ENCODE measurements at regions not wholly inside any gene's neighbourhood (a gene's known extent, or its start where the extent isn't known, plus 50 kb on each side); places are given as distances from the start of the nearest gene placed in this dataset.

- Histone ChIP-seq H3K4me3 (ENCODE audit: low read depth in 1 of 2, low read length in 2 of 2) (no peak overlapping the region), H3K27me3 (ENCODE audit: low read depth, low read length) (no peaks in the 10 kb centered on the region), H3K36me3 (ENCODE audit: control insufficient read depth in 1 of 2, insufficient read depth in 2 of 2, low read length in 2 of 2) (no peaks in the 10 kb centered on the region), H3K4me1 (ENCODE audit: control insufficient read depth in 1 of 2, insufficient read depth in 2 of 2, low read length in 2 of 2) (no peaks in the 10 kb centered on the region), H3K9me3 (ENCODE audit: control insufficient read depth in 1 of 2, low read length in 2 of 2) (no peaks in the 10 kb centered on the region), H3K27ac (ENCODE audit: low read length) (no peak overlapping the region)
Measured at GRCh38 chr11:112403432-112403831, 142.8 kb upstream of the PLET1 start.

GRCh38 chr11:112404112-112404511, 143.5 kb upstream of the PLET1 start:
- no peaks in the 10 kb centered on the region for H3K36me3 ChIP-seq (ENCODE audit: control insufficient read depth in 1 of 2, insufficient read depth in 2 of 2, low read length in 2 of 2)
- no peak overlapping the region for H3K4me3 ChIP-seq (ENCODE audit: low read depth in 1 of 2, low read length in 2 of 2)
- H3K9me3 ChIP-seq (ENCODE audit: control insufficient read depth in 1 of 2, low read length in 2 of 2), result no peaks in the 10 kb centered on the region
- no peaks in the 10 kb centered on the region for H3K4me1 ChIP-seq (ENCODE audit: control insufficient read depth in 1 of 2, insufficient read depth in 2 of 2, low read length in 2 of 2)
- no peak overlapping the region for H3K27ac ChIP-seq (ENCODE audit: low read length)
- no peaks in the 10 kb centered on the region for H3K27me3 ChIP-seq (ENCODE audit: low read depth, low read length)

DNA sequence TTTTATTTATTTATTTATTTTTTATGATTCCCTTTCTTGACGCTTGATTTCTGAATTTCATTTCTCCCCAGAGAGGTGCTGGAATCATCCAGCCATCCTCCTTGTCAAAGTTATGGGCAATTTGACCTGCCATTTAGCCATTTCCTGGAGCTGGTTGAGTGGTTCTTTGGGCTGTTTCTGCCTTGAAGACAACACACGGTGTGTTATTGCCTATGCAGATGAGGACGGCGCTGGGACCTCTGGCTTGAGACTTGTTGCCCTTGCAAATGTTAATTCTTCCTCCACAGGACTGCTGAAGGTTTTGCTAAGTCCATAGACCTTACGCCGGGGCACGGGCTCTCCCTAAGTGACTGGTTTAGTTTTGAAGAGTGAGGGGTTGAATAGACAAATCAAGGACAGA, 147.9 kb upstream of the PLET1 start:
- Histone ChIP-seq H3K27me3 (ENCODE audit: low read depth, low read length) (no peaks in the 10 kb centered on the region), H3K27ac (ENCODE audit: low read length) (no peak overlapping the region), H3K36me3 (ENCODE audit: control insufficient read depth in 1 of 2, insufficient read depth in 2 of 2, low read length in 2 of 2) (no peaks in the 10 kb centered on the region), H3K4me3 (ENCODE audit: low read depth in 1 of 2, low read length in 2 of 2) (no peak overlapping the region), H3K9me3 (ENCODE audit: control insufficient read depth in 1 of 2, low read length in 2 of 2) (no peaks in the 10 kb centered on the region), H3K4me1 (ENCODE audit: control insufficient read depth in 1 of 2, insufficient read depth in 2 of 2, low read length in 2 of 2) (no peaks in the 10 kb centered on the region)

- peaks cover 0 to 14% of the 10 kb centered on the region in 2 donors for H3K9me3 ChIP-seq (ENCODE audit: control insufficient read depth in 1 of 2, low read length in 2 of 2)
- no peak overlapping the region for H3K27ac ChIP-seq (ENCODE audit: low read length)
- no peaks in the 10 kb centered on the region for H3K4me1 ChIP-seq (ENCODE audit: control insufficient read depth in 1 of 2, insufficient read depth in 2 of 2, low read length in 2 of 2)
- no peaks in the 10 kb centered on the region for H3K36me3 ChIP-seq (ENCODE audit: control insufficient read depth in 1 of 2, insufficient read depth in 2 of 2, low read length in 2 of 2)
- no peak overlapping the region for H3K4me3 ChIP-seq (ENCODE audit: low read depth in 1 of 2, low read length in 2 of 2)
- H3K27me3 ChIP-seq (ENCODE audit: low read depth, low read length), result no peaks in the 10 kb centered on the region
Measured at GRCh38 chr11:112410325-112410724, 149.7 kb upstream of the PLET1 start.

GRCh38 chr11:112412383-112412782, 151.7 kb upstream of the PLET1 start:
- Histone ChIP-seq H3K4me3 (ENCODE audit: low read depth in 1 of 2, low read length in 2 of 2) (no peak overlapping the region), H3K36me3 (ENCODE audit: control insufficient read depth in 1 of 2, insufficient read depth in 2 of 2, low read length in 2 of 2) (no peaks in the 10 kb centered on the region), H3K27ac (ENCODE audit: low read length) (no peak overlapping the region), H3K27me3 (ENCODE audit: low read depth, low read length) (no peaks in the 10 kb centered on the region), H3K9me3 (ENCODE audit: control insufficient read depth in 1 of 2, low read length in 2 of 2) (peaks cover 0 to 14% of the 10 kb centered on the region in 2 donors), H3K4me1 (ENCODE audit: control insufficient read depth in 1 of 2, insufficient read depth in 2 of 2, low read length in 2 of 2) (no peaks in the 10 kb centered on the region)

GRCh38 chr11:112417339-112417738, 156.7 kb upstream of the PLET1 start:
- Histone ChIP-seq H3K4me3 (ENCODE audit: low read depth in 1 of 2, low read length in 2 of 2) (no peak overlapping the region), H3K9me3 (ENCODE audit: control insufficient read depth in 1 of 2, low read length in 2 of 2) (peaks cover 0 to 14% of the 10 kb centered on the region in 2 donors), H3K27ac (ENCODE audit: low read length) (no peak overlapping the region), H3K27me3 (ENCODE audit: low read depth, low read length) (no peaks in the 10 kb centered on the region), H3K4me1 (ENCODE audit: control insufficient read depth in 1 of 2, insufficient read depth in 2 of 2, low read length in 2 of 2) (no peaks in the 10 kb centered on the region), H3K36me3 (ENCODE audit: control insufficient read depth in 1 of 2, insufficient read depth in 2 of 2, low read length in 2 of 2) (no peaks in the 10 kb centered on the region)

GRCh38 chr11:112418438-112418837, 157.8 kb upstream of the PLET1 start:
- Histone ChIP-seq H3K27me3 (ENCODE audit: low read depth, low read length) (no peaks in the 10 kb centered on the region), H3K9me3 (ENCODE audit: control insufficient read depth in 1 of 2, low read length in 2 of 2) (peaks cover 0 to 14% of the 10 kb centered on the region in 2 donors), H3K4me3 (ENCODE audit: low read depth in 1 of 2, low read length in 2 of 2) (no peak overlapping the region), H3K4me1 (ENCODE audit: control insufficient read depth in 1 of 2, insufficient read depth in 2 of 2, low read length in 2 of 2) (no peaks in the 10 kb centered on the region), H3K36me3 (ENCODE audit: control insufficient read depth in 1 of 2, insufficient read depth in 2 of 2, low read length in 2 of 2) (no peaks in the 10 kb centered on the region), H3K27ac (ENCODE audit: low read length) (no peak overlapping the region)

DNA sequence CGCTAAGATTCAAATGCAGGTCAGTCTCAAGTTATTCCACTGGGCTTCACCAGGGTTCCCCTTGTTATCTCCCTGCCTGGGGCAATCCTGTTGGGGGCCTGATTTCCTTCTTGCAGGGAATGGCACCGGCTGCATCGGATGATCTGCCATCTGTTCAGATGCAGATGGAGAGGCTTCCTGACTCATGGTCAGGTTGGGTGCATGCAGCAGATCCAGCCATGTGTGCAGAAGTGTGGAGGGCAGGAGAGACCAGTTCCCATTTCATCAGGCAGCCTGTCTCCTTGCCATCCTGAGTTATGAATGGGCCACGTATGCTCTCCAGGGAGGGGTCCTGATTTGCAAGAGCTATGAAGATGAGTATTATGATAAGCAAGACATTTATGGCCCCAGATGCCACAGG, 161.2 kb upstream of the PLET1 start:
- Histone ChIP-seq H3K36me3 (ENCODE audit: control insufficient read depth in 1 of 2, insufficient read depth in 2 of 2, low read length in 2 of 2) (no peaks in the 10 kb centered on the region), H3K4me3 (ENCODE audit: low read depth in 1 of 2, low read length in 2 of 2) (no peak overlapping the region), H3K27me3 (ENCODE audit: low read depth, low read length) (no peaks in the 10 kb centered on the region), H3K27ac (ENCODE audit: low read length) (no peak overlapping the region), H3K9me3 (ENCODE audit: control insufficient read depth in 1 of 2, low read length in 2 of 2) (no peaks in the 10 kb centered on the region), H3K4me1 (ENCODE audit: control insufficient read depth in 1 of 2, insufficient read depth in 2 of 2, low read length in 2 of 2) (no peaks in the 10 kb centered on the region)

DNA sequence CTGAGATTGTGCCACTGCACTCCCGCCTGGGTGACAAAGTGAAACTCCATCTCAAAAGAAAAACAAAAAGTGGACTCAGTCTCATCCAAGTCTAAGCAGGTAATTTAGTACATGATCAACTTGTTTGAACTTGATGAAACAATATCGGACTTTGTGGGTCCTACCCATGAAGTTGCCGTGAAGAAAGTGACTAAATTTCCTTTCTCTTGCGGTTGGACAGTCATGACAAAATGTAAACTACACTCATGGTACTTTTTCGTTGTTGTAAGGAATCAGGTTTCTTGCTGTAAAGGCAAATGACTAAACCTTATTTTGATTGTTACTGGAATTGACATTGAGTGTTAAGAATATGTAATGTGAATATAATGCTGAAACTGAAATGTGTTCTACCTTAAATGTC, 164.5 kb upstream of the PLET1 start:
- no peak overlapping the region for H3K27ac ChIP-seq (ENCODE audit: low read length)
- no peaks in the 10 kb centered on the region for H3K4me1 ChIP-seq (ENCODE audit: control insufficient read depth in 1 of 2, insufficient read depth in 2 of 2, low read length in 2 of 2)
- H3K9me3 ChIP-seq (ENCODE audit: control insufficient read depth in 1 of 2, low read length in 2 of 2), result peaks cover 0 to 4% of the 10 kb centered on the region in 2 donors
- H3K27me3 ChIP-seq (ENCODE audit: low read depth, low read length), result no peaks in the 10 kb centered on the region
- H3K36me3 ChIP-seq (ENCODE audit: control insufficient read depth in 1 of 2, insufficient read depth in 2 of 2, low read length in 2 of 2), result no peaks in the 10 kb centered on the region
- H3K4me3 ChIP-seq (ENCODE audit: low read depth in 1 of 2, low read length in 2 of 2), result no peak overlapping the region

DNA sequence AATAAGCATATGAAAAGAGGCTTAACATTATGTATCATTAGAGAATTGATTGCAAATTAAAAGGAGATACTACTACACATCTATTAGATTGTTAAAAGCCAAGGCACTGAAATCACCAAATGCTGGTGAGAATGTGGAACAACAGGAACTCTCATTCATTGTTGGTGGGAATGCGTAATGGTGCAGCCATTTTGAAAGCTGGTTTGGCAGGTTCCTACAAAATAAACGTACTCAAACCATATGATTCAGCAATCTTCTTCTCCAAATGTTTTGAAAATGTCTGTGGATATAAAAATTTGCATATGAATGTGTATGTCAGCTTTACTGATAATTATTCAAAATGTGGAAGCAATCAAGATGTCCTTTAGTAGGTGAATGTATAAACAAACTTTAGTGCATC, 176.4 kb upstream of the PLET1 start:
- no peak overlapping the region for H3K27ac ChIP-seq (ENCODE audit: low read length)
- peaks cover 16 to 19% of the 10 kb centered on the region in 2 donors for H3K9me3 ChIP-seq (ENCODE audit: control insufficient read depth in 1 of 2, low read length in 2 of 2)
- no peaks in the 10 kb centered on the region for H3K4me1 ChIP-seq (ENCODE audit: control insufficient read depth in 1 of 2, insufficient read depth in 2 of 2, low read length in 2 of 2)
- no peaks in the 10 kb centered on the region for H3K36me3 ChIP-seq (ENCODE audit: control insufficient read depth in 1 of 2, insufficient read depth in 2 of 2, low read length in 2 of 2)
- no peak overlapping the region for H3K4me3 ChIP-seq (ENCODE audit: low read depth in 1 of 2, low read length in 2 of 2)
- H3K27me3 ChIP-seq (ENCODE audit: low read depth, low read length), result no peaks in the 10 kb centered on the region

- Histone ChIP-seq H3K9me3 (ENCODE audit: control insufficient read depth in 1 of 2, low read length in 2 of 2) (peaks cover 15 to 16% of the 10 kb centered on the region in 2 donors), H3K27ac (ENCODE audit: low read length) (no peak overlapping the region), H3K27me3 (ENCODE audit: low read depth, low read length) (no peaks in the 10 kb centered on the region), H3K36me3 (ENCODE audit: control insufficient read depth in 1 of 2, insufficient read depth in 2 of 2, low read length in 2 of 2) (no peaks in the 10 kb centered on the region), H3K4me1 (ENCODE audit: control insufficient read depth in 1 of 2, insufficient read depth in 2 of 2, low read length in 2 of 2) (no peaks in the 10 kb centered on the region), H3K4me3 (ENCODE audit: low read depth in 1 of 2, low read length in 2 of 2) (no peak overlapping the region)
Measured at GRCh38 chr11:112439614-112440013, 179.0 kb upstream of the PLET1 start.

- Histone ChIP-seq H3K9me3 (ENCODE audit: control insufficient read depth in 1 of 2, low read length in 2 of 2) (peaks cover 17 to 18% of the 10 kb centered on the region in 2 donors), H3K4me3 (ENCODE audit: low read depth in 1 of 2, low read length in 2 of 2) (no peak overlapping the region), H3K27ac (ENCODE audit: low read length) (no peak overlapping the region), H3K4me1 (ENCODE audit: control insufficient read depth in 1 of 2, insufficient read depth in 2 of 2, low read length in 2 of 2) (no peaks in the 10 kb centered on the region), H3K36me3 (ENCODE audit: control insufficient read depth in 1 of 2, insufficient read depth in 2 of 2, low read length in 2 of 2) (no peaks in the 10 kb centered on the region), H3K27me3 (ENCODE audit: low read depth, low read length) (no peaks in the 10 kb centered on the region)
Measured at GRCh38 chr11:112440518-112440917, 179.9 kb upstream of the PLET1 start.

All from muscle layer of duodenum (tissue), 2 donors.